MM.1S (cell line): ENCODE measurements at regions not wholly inside any gene's neighbourhood (a gene's known extent, or its start where the extent isn't known, plus 50 kb on each side); places are given as distances from the start of the nearest gene placed in this dataset.
"Not testable (repeated sequence)": the region's sequence is repeated elsewhere in the genome, so short reads cannot be mapped to it uniquely, and the experiment has no call there.

Experiments used
- CTCF ChIP-seq: fragments of 300-600 bp; sonication (generic); IDR thresholded peaks from 2 replicates; pipeline ENCODE4 v1.5.1; 2016; ENCODE audit warnings: antibody characterized with exemption, low read length, mixed read lengths
- EZH2 ChIP-seq: fragments of 300-600 bp; sonication (generic); optimal IDR thresholded peaks from 2 replicates; pipeline ENCODE3; 2017; ENCODE audit warnings: low read depth, mild to moderate bottlenecking, antibody characterized with exemption, low read length, mixed read lengths

GRCh38 chr4:167858127-167858526 is 234.2 kb upstream of the ANXA10 start:
- not testable (repeated sequence) for TF ChIP-seq CTCF, EZH2
